Glomerular endothelial cell (primary cell): ENCODE measurements at regions not wholly inside any gene's neighbourhood (a gene's known extent, or its start where the extent isn't known, plus 50 kb on each side); places are given as distances from the start of the nearest gene placed in this dataset.
"Not testable (repeated sequence)": the region's sequence is repeated elsewhere in the genome, so short reads cannot be mapped to it uniquely, and the experiment has no call there.

Experiments
- DNase-seq: peaks from one replicate; pipeline ENCODE4 v3.0.0-alpha.2; 2011; ENCODE audit warnings: low read depth, low spot score; ENCODE audit errors: extremely low read depth

DNA sequence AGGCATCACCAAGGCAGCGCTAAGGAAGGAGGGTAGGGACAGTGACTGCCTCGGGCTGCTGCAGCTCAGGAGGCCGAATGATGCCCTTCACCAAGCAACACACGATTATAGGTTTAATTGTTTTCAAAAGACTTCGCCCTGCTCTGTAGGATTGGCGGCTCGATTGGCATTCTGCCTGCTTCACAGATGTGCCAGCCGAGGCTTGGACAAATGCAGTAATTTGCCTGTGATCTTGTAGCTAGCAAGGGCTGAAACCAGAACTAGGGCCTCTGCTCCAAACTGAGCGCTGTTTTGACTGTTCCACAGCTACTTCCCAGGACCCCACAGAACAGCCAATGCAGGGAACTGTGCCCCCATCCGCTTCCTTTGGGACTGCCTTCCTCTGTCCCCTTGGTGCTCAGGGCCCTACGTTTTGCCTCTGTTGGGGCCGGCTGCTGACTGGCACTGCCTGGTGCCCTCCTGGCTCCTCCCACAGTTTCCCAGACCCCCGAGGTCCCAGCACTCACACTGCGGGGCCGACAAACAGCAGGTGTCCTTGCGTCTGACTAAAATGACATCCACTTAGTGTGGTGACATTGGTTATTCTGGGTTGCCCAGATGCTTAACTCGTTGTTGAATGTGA is 62.6 kb upstream of the EN2 start:
- DNase-seq = no peak

DNA sequence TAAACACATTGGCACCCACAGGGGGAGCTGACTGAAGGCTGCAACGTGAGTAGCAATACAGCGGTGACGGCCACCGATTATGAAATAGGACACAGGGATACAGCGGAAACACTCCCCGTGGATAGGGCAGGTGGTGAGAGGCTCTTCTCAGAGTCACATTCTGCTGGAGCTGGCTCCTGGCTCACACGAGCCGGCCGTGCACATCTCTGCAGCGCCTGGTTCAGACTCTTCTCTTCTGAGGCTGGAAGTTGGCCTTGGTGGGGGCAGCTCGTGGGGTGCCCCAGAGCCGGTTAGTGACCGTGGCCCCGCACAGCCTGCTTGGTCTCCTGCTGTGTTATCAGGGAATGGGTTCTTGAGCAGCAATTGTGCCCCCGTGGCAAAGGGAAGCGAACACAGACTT is 61.3 kb upstream of the EN2 start:
- no peak for DNase-seq

DNA sequence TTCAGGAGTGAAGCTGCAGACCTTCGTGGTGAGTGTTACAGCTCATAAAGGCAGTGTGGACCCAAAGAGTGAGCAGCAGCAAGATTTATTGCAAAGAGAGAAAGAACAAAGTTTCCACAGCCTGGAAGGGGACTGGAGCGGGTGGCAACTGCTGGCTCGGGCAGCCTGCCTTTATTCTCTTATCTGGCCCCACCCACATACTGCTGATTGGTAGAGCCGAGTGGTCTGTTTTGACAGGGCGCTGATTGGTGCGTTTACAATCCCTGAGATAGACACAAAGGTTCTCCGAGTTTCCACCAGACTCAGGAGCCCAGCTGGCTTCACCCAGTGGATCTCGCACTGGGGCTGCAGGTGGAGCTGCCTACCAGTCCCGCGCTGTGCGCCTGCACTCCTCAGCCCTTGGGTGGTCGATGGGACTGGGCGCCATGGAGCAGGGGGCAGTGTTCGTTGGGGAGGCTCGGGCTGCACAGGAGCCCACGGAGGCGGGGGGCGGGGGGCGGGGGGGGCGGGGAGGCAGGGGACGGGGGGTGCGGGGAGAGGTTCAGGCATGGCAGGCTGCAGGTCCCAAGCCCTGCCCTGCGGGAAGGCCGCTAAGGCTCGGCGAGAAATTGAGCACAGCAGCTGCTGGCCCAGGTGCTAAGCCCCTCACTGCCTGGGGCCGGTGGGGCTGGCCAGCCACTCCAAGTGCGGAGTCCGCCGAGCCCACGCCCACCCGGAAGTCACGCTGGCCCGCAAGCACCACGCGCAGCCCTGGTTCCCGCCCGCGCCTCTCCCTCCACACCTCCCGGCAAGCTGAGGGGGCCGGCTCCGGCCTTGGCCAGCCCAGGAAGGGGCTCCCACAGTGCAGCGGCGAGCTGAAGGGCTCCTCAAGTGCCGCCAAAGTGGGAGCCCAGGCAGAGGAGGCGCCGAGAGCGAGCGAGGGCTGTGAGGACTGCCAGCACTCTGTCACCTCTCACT is 59.9 kb upstream of the EN2 start:
- DNase-seq = not testable (repeated sequence)

DNA sequence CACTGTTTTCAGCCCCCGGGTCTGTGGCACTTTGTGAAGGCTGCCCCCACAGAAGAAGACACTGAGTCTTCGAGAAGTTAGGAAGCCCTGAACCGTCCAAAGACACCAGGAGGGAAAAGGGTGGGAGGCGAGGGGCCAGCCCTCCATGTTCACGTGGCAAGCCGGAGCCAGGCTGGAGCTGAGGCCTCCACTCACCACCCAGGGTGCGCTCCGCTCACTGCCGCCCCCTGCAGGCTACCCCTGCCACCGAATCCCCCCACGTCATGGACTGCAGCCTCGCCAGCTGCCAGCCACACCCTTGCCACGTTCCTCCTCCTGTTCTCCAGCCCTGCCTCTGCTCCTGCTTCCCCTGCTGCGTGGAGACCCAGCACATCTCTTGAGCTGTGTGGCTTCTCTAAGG is 59.0 kb upstream of the EN2 start:
- no peak for DNase-seq

DNA sequence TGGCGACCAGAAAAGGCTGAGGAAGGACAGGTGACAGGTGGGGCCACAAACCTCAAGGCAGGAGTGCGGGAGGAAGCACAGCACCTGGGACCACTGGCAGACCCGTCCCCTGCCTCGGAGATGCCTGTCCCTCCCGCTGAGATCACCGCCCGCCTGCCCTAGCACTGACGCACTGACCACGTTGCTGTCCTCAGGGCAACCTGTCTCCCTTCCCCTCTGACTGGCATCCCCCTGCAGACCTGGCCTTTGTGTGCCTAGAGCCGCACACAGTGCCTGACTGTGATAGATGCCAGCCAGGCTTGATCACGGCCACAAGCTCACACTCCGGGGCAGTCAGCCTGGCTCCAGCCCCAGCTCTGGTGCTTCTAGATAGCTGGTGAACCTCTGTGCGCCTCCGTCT is 58.4 kb upstream of the EN2 start:
- DNase-seq = no peak

GRCh38 chr7:155401231-155401630 is 56.7 kb upstream of the EN2 start:
- DNase-seq = no peak

DNA sequence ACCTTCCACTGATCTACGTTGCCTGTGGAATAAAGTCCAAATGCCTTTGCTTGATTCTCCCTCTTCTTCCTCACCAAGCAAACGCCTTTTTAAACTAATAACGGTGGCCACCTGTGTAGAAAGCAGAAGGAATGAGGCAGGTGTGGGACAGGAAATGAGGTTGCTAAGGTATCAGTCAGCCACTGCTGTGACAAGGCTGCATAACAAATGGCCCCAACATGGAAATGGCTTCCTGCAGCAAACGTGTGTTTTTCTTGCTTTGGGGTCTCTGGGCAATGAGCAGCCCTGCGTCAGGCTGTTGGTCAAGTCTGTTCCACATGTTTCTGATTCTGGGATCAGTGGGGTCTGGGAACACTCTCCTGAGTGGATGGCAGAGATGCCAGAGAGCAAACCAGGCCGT is 56.0 kb upstream of the EN2 start:
- no peak for DNase-seq

DNA sequence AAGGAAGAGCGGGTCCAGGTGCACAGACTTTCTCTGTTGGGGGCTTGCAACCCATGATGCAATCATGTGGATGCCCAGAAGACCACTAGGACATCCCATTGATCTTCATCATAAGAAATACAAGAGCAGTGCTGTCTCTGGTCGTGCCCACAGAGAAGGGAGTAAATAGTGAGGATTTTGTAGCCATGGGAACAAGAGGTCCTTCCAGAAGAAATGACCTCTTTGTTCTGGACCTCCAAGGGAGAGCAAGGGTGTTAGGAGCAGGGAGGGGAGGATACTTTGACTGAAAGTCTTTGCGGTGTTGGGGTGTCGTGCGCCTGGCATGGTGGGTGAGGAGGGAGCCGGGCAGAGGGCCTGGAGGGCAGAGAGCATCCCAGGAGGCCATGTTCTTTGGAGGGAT is 55.0 kb upstream of the EN2 start:
- no peak for DNase-seq

GRCh38 chr7:155404976-155405375 is 53.0 kb upstream of the EN2 start:
- DNase-seq = no peak

- no peak for DNase-seq
These were observed 52.3 kb upstream of the EN2 start for GRCh38 chr7:155405399-155406318.

DNA sequence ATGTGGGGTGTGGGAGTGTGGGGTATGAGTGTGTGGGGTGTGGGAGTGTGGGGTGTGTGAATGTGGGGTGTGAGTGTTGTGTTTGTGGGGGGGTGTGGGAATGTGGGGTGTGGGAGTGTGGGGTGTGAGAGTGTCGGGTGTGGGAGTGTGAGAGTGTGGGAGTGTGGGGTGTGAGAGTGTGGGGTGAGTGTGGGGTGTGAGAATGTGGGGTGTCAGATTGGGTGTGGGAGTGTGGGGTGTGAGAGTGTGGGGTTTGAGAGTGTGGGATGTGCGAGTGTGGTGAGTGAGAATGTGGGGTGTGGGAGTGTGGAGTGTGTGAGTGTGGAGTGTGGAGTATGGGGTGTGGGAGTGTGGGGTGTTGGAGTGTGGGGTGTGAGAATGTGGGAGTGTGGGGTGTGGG is 50.1 kb upstream of the EN2 start:
- no peak for DNase-seq
